ENCODE measurements at regions not wholly inside any gene's neighbourhood (a gene's known extent, or its start where the extent isn't known, plus 50 kb on each side); places are given as distances from the start of the nearest gene placed in this dataset.

DNA sequence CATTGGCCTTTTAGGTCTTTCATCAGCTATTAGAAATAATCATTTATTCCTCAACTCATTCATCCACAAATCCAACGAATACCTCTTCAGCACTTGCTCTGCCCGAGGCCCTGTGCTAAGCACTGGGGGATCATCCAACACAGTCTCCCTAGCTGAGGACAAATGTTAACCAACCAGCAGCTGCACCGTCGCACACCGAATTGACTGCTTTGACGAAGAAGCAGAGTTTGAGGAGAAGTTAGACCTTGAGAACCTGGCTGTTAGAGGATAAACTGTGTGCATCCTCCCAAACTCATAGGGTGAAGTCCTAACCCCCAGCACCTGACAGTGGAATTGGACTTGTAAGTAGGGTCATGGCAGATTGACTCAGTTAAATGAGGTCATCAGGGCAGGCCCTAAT, 170.9 kb downstream of the USP12 start:
- TF ChIP-seq, protein P1, sequence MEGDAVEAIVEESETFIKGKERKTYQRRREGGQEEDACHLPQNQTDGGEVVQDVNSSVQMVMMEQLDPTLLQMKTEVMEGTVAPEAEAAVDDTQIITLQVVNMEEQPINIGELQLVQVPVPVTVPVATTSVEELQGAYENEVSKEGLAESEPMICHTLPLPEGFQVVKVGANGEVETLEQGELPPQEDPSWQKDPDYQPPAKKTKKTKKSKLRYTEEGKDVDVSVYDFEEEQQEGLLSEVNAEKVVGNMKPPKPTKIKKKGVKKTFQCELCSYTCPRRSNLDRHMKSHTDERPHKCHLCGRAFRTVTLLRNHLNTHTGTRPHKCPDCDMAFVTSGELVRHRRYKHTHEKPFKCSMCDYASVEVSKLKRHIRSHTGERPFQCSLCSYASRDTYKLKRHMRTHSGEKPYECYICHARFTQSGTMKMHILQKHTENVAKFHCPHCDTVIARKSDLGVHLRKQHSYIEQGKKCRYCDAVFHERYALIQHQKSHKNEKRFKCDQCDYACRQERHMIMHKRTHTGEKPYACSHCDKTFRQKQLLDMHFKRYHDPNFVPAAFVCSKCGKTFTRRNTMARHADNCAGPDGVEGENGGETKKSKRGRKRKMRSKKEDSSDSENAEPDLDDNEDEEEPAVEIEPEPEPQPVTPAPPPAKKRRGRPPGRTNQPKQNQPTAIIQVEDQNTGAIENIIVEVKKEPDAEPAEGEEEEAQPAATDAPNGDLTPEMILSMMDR (IDR thresholded peaks at IDR 0.05 in 8 of 11, conservative IDR thresholded peaks at IDR 0.05 in 3 of 11): no peak
- no peak for TF ChIP-seq POLR2A (IDR thresholded peaks at IDR 0.05)
- no peak for TF ChIP-seq POLR2AphosphoS5 (IDR thresholded peaks at IDR 0.05)
